ENCODE measurements at regions not wholly inside any gene's neighbourhood (a gene's known extent, or its start where the extent isn't known, plus 50 kb on each side); places are given as distances from the start of the nearest gene placed in this dataset.

- Histone ChIP-seq H3K79me2 (ENCODE audit: insufficient read depth, low read length) (no peaks in the 10 kb centered on the region), H3K9me3 (ENCODE audit: insufficient read depth, low read length) (no peaks in the 10 kb centered on the region), H3F3A (ENCODE audit: insufficient read depth) (no peaks in the 10 kb centered on the region), H3K4me2 (ENCODE audit: low read depth, low read length, poor library complexity, severe bottlenecking) (no peak overlapping the region), H3K9ac (ENCODE audit: low read length) (no peak overlapping the region), H2AFZ (ENCODE audit: low read depth, low read length, severe bottlenecking) (no peak overlapping the region), H3K27ac (ENCODE audit: low read depth, low read length) (no peak overlapping the region), H3K4me3 (ENCODE audit: insufficient read depth, low read length, poor library complexity, severe bottlenecking) (no peak overlapping the region), H4K20me1 (ENCODE audit: low read depth, low read length) (no peaks in the 10 kb centered on the region), H3K27me3 (ENCODE audit: low read length) (no peaks in the 10 kb centered on the region), H3K36me3 (ENCODE audit: low read length) (no peaks in the 10 kb centered on the region), H3K9me2 (replicated peaks; ENCODE audit: insufficient read depth, low read length) (no peaks in the 10 kb centered on the region)
- no peak for TF ChIP-seq CTCF (IDR thresholded peaks at IDR 0.05; ENCODE audit: insufficient read depth, low read length, poor library complexity, severe bottlenecking)
- no peak for TF ChIP-seq EZH2phosphoT487 (conservative IDR thresholded peaks at IDR 0.05; ENCODE audit: low read length)
These were observed 247.2 kb downstream of the SHQ1 start for GRCh38 chr3:72601060-72601459.

DNA sequence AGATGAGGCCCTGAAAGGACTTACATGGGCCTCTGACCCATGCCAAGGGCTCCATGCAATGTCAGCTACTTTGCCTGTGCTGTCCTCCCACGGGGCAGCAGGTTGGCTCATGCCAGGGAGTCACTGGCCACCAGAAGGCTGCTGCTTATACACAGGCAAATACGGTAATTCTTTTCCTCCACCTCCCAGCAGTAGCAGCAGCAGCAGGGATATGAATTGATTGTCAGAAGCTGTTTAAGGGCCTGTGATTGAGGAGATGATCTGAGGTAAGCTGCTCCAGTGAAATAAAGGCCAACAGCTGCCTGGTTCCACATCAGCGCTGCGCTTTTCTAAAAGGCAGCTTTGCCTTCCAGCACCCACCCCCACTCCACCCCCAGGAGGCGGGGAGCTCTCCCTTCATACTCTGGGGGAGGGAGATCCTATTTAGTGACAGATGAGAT lies 250.5 kb downstream of the SHQ1 start:
- Histone ChIP-seq H3K4me3 (ENCODE audit: insufficient read depth, low read length, poor library complexity, severe bottlenecking) (no peak overlapping the region), H2AFZ (ENCODE audit: low read depth, low read length, severe bottlenecking) (no peak overlapping the region), H3K4me2 (ENCODE audit: low read depth, low read length, poor library complexity, severe bottlenecking) (no peak overlapping the region), H3K9me2 (replicated peaks; ENCODE audit: insufficient read depth, low read length) (no peaks in the 10 kb centered on the region), H3K36me3 (ENCODE audit: low read length) (no peaks in the 10 kb centered on the region), H3K9me3 (ENCODE audit: insufficient read depth, low read length) (no peaks in the 10 kb centered on the region), H3F3A (ENCODE audit: insufficient read depth) (no peaks in the 10 kb centered on the region), H3K27me3 (ENCODE audit: low read length) (no peaks in the 10 kb centered on the region), H3K9ac (ENCODE audit: low read length) (no peak overlapping the region), H3K27ac (ENCODE audit: low read depth, low read length) (no peak overlapping the region), H3K79me2 (ENCODE audit: insufficient read depth, low read length) (no peaks in the 10 kb centered on the region), H4K20me1 (ENCODE audit: low read depth, low read length) (no peaks in the 10 kb centered on the region)
- TF ChIP-seq CTCF (IDR thresholded peaks at IDR 0.05; ENCODE audit: insufficient read depth, low read length, poor library complexity, severe bottlenecking) (no peak), EZH2phosphoT487 (conservative IDR thresholded peaks at IDR 0.05; ENCODE audit: low read length) (no peak)

DNA sequence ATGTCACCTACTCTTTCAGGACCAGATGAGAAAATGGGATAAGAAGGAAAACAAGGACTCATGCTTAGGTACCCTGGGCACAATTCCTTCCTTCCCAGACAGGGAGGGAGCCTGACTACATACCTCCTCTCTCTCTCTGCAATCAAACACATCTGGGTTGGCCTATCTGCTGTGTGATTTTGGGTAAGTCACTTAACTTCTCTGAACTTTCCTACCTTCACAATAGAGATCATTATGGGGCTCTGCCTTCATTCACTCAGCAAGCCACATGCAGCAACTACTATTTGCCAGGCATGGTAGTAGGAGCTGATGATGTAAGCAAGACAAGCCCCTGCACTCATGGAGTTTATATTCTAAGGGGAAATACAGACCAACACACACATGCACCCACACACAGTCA lies 251.2 kb downstream of the SHQ1 start:
- TF ChIP-seq EZH2phosphoT487 (conservative IDR thresholded peaks at IDR 0.05; ENCODE audit: low read length): no peak
- TF ChIP-seq CTCF (IDR thresholded peaks at IDR 0.05; ENCODE audit: insufficient read depth, low read length, poor library complexity, severe bottlenecking): no peak
- H3K27ac ChIP-seq (ENCODE audit: low read depth, low read length): no peak overlapping the region
- H3K4me2 ChIP-seq (ENCODE audit: low read depth, low read length, poor library complexity, severe bottlenecking): no peak overlapping the region

More for the DNA sequence above, 251.2 kb downstream of the SHQ1 start:
- Histone ChIP-seq H3K9me2 (replicated peaks; ENCODE audit: insufficient read depth, low read length) (no peaks in the 10 kb centered on the region), H3K9ac (ENCODE audit: low read length) (no peak overlapping the region), H3K27me3 (ENCODE audit: low read length) (no peaks in the 10 kb centered on the region), H3K9me3 (ENCODE audit: insufficient read depth, low read length) (no peaks in the 10 kb centered on the region), H3K36me3 (ENCODE audit: low read length) (no peaks in the 10 kb centered on the region), H3F3A (ENCODE audit: insufficient read depth) (no peaks in the 10 kb centered on the region), H2AFZ (ENCODE audit: low read depth, low read length, severe bottlenecking) (no peak overlapping the region), H4K20me1 (ENCODE audit: low read depth, low read length) (no peaks in the 10 kb centered on the region), H3K79me2 (ENCODE audit: insufficient read depth, low read length) (no peaks in the 10 kb centered on the region), H3K4me3 (ENCODE audit: insufficient read depth, low read length, poor library complexity, severe bottlenecking) (no peak overlapping the region)

All from SU-DHL-6 (cell line).